ENCODE measurements at regions not wholly inside any gene's neighbourhood (a gene's known extent, or its start where the extent isn't known, plus 50 kb on each side); places are given as distances from the start of the nearest gene placed in this dataset.

- H3K4me1 ChIP-seq (ENCODE audit: control extremely low read depth in 1 of 4, control insufficient read depth in 4 of 4, insufficient read depth in 4 of 4, low read length in 3 of 4): no peaks in the 10 kb centered on the region
- POLR2A ChIA-PET: no interaction called here
Observed at GRCh38 chr21:24323536-24323935, 1283.7 kb downstream of the MRPL39 start.

GRCh38 chr21:24316277-24316922 is 1290.9 kb downstream of the MRPL39 start:
- POLR2A ChIA-PET: no interaction called here
- Histone ChIP-seq H3K27ac (ENCODE audit: insufficient read depth in 1 of 2, low read depth in 1 of 2, low read length in 2 of 2, poor library complexity in 1 of 2, severe bottlenecking in 2 of 2) (no peak overlapping the region), H3K9me3 (ENCODE audit: control extremely low read depth in 1 of 5, control insufficient read depth in 4 of 5, insufficient read depth in 2 of 5, low read depth in 1 of 5, low read length in 4 of 5) (no peaks in the 10 kb centered on the region), H3K36me3 (ENCODE audit: control insufficient read depth in 4 of 4, insufficient read depth in 4 of 4, low read length in 3 of 4) (no peaks in the 10 kb centered on the region), H3K4me1 (ENCODE audit: control extremely low read depth in 1 of 4, control insufficient read depth in 4 of 4, insufficient read depth in 4 of 4, low read length in 3 of 4) (no peaks in the 10 kb centered on the region), H3K4me3 (ENCODE audit: control insufficient read depth in 1 of 7, extremely low read depth in 1 of 7, insufficient read depth in 4 of 7, low read depth in 2 of 7, low read length in 6 of 7) (no peak overlapping the region), H3K27me3 (replicated peaks in 2 of 5; ENCODE audit: control insufficient read depth in 4 of 5, insufficient read depth in 5 of 5, low read length in 4 of 5) (no peaks in the 10 kb centered on the region)
- DNase-seq: no peak
- no CpG with 5 or more reads among the region's 1 CpG for WGBS (ENCODE audit: insufficient coverage)
- CTCF ChIA-PET: interaction anchor here (0.6 to 0.9 kb wide), 2 partner anchors 10 to 19 kb away, joined by 3 read pairs; no protein-coding TSS in a partner anchor

More at GRCh38 chr21:24323536-24323935, 1283.7 kb downstream of the MRPL39 start:
- H3K27me3 ChIP-seq (replicated peaks in 2 of 5; ENCODE audit: control insufficient read depth in 4 of 5, insufficient read depth in 5 of 5, low read length in 4 of 5): no peaks in the 10 kb centered on the region
- 100% methylated on average over 1 of the region's 2 CpGs for WGBS (ENCODE audit: insufficient coverage)
- no peaks in the 10 kb centered on the region for H3K36me3 ChIP-seq (ENCODE audit: control insufficient read depth in 4 of 4, insufficient read depth in 4 of 4, low read length in 3 of 4)
- no peak overlapping the region for H3K4me3 ChIP-seq (ENCODE audit: control insufficient read depth in 1 of 7, extremely low read depth in 1 of 7, insufficient read depth in 4 of 7, low read depth in 2 of 7, low read length in 6 of 7)
- H3K27ac ChIP-seq (ENCODE audit: insufficient read depth in 1 of 2, low read depth in 1 of 2, low read length in 2 of 2, poor library complexity in 1 of 2, severe bottlenecking in 2 of 2): no peak overlapping the region
- no peak for DNase-seq
- no peaks in the 10 kb centered on the region for H3K9me3 ChIP-seq (ENCODE audit: control extremely low read depth in 1 of 5, control insufficient read depth in 4 of 5, insufficient read depth in 2 of 5, low read depth in 1 of 5, low read length in 4 of 5)
- CTCF ChIA-PET: no interaction called here

- Histone ChIP-seq H3K4me1 (ENCODE audit: control extremely low read depth in 1 of 4, control insufficient read depth in 4 of 4, insufficient read depth in 4 of 4, low read length in 3 of 4) (no peaks in the 10 kb centered on the region), H3K27me3 (replicated peaks in 2 of 5; ENCODE audit: control insufficient read depth in 4 of 5, insufficient read depth in 5 of 5, low read length in 4 of 5) (no peaks in the 10 kb centered on the region), H3K27ac (ENCODE audit: insufficient read depth in 1 of 2, low read depth in 1 of 2, low read length in 2 of 2, poor library complexity in 1 of 2, severe bottlenecking in 2 of 2) (no peak overlapping the region), H3K4me3 (ENCODE audit: control insufficient read depth in 1 of 7, extremely low read depth in 1 of 7, insufficient read depth in 4 of 7, low read depth in 2 of 7, low read length in 6 of 7) (no peak overlapping the region), H3K36me3 (ENCODE audit: control insufficient read depth in 4 of 4, insufficient read depth in 4 of 4, low read length in 3 of 4) (no peaks in the 10 kb centered on the region), H3K9me3 (ENCODE audit: control extremely low read depth in 1 of 5, control insufficient read depth in 4 of 5, insufficient read depth in 2 of 5, low read depth in 1 of 5, low read length in 4 of 5) (no peaks in the 10 kb centered on the region)
- POLR2A ChIA-PET: no interaction called here
- no CpG with 5 or more reads among the region's 1 CpG for WGBS (ENCODE audit: insufficient coverage)
- DNase-seq: no peak
- CTCF ChIA-PET: no interaction called here
Observed at GRCh38 chr21:24310788-24311187, 1296.5 kb downstream of the MRPL39 start.

GRCh38 chr21:24308183-24308582 is 1299.1 kb downstream of the MRPL39 start:
- H3K36me3 ChIP-seq (ENCODE audit: control insufficient read depth in 4 of 4, insufficient read depth in 4 of 4, low read length in 3 of 4): no peaks in the 10 kb centered on the region
- ChIA-PET POLR2A (no interaction called here), CTCF (no interaction called here)
- no peaks in the 10 kb centered on the region for H3K27me3 ChIP-seq (replicated peaks in 2 of 5; ENCODE audit: control insufficient read depth in 4 of 5, insufficient read depth in 5 of 5, low read length in 4 of 5)
- no peaks in the 10 kb centered on the region for H3K4me1 ChIP-seq (ENCODE audit: control extremely low read depth in 1 of 4, control insufficient read depth in 4 of 4, insufficient read depth in 4 of 4, low read length in 3 of 4)
- no peak for DNase-seq
- H3K4me3 ChIP-seq (ENCODE audit: control insufficient read depth in 1 of 7, extremely low read depth in 1 of 7, insufficient read depth in 4 of 7, low read depth in 2 of 7, low read length in 6 of 7): no peak overlapping the region
- no peak overlapping the region for H3K27ac ChIP-seq (ENCODE audit: insufficient read depth in 1 of 2, low read depth in 1 of 2, low read length in 2 of 2, poor library complexity in 1 of 2, severe bottlenecking in 2 of 2)
- H3K9me3 ChIP-seq (ENCODE audit: control extremely low read depth in 1 of 5, control insufficient read depth in 4 of 5, insufficient read depth in 2 of 5, low read depth in 1 of 5, low read length in 4 of 5): no peaks in the 10 kb centered on the region

GRCh38 chr21:24302400-24302799 is 1304.9 kb downstream of the MRPL39 start:
- H3K4me3 ChIP-seq (ENCODE audit: control insufficient read depth in 1 of 7, extremely low read depth in 1 of 7, insufficient read depth in 4 of 7, low read depth in 2 of 7, low read length in 6 of 7): no peak overlapping the region
- DNase-seq: no peak
- no peaks in the 10 kb centered on the region for H3K9me3 ChIP-seq (ENCODE audit: control extremely low read depth in 1 of 5, control insufficient read depth in 4 of 5, insufficient read depth in 2 of 5, low read depth in 1 of 5, low read length in 4 of 5)
- H3K36me3 ChIP-seq (ENCODE audit: control insufficient read depth in 4 of 4, insufficient read depth in 4 of 4, low read length in 3 of 4): no peaks in the 10 kb centered on the region
- ChIA-PET POLR2A (no interaction called here), CTCF (no interaction called here)
- H3K27ac ChIP-seq (ENCODE audit: insufficient read depth in 1 of 2, low read depth in 1 of 2, low read length in 2 of 2, poor library complexity in 1 of 2, severe bottlenecking in 2 of 2): no peak overlapping the region
- no peaks in the 10 kb centered on the region for H3K4me1 ChIP-seq (ENCODE audit: control extremely low read depth in 1 of 4, control insufficient read depth in 4 of 4, insufficient read depth in 4 of 4, low read length in 3 of 4)
- no peaks in the 10 kb centered on the region for H3K27me3 ChIP-seq (replicated peaks in 2 of 5; ENCODE audit: control insufficient read depth in 4 of 5, insufficient read depth in 5 of 5, low read length in 4 of 5)

- no peaks in the 10 kb centered on the region for H3K9me3 ChIP-seq (ENCODE audit: control extremely low read depth in 1 of 5, control insufficient read depth in 4 of 5, insufficient read depth in 2 of 5, low read depth in 1 of 5, low read length in 4 of 5)
- H3K36me3 ChIP-seq (ENCODE audit: control insufficient read depth in 4 of 4, insufficient read depth in 4 of 4, low read length in 3 of 4): no peaks in the 10 kb centered on the region
- H3K27ac ChIP-seq (ENCODE audit: insufficient read depth in 1 of 2, low read depth in 1 of 2, low read length in 2 of 2, poor library complexity in 1 of 2, severe bottlenecking in 2 of 2): no peak overlapping the region
- CTCF ChIA-PET: no interaction called here
- no peaks in the 10 kb centered on the region for H3K4me1 ChIP-seq (ENCODE audit: control extremely low read depth in 1 of 4, control insufficient read depth in 4 of 4, insufficient read depth in 4 of 4, low read length in 3 of 4)
- DNase-seq: no peak
- no peaks in the 10 kb centered on the region for H3K27me3 ChIP-seq (replicated peaks in 2 of 5; ENCODE audit: control insufficient read depth in 4 of 5, insufficient read depth in 5 of 5, low read length in 4 of 5)
- no peak overlapping the region for H3K4me3 ChIP-seq (ENCODE audit: control insufficient read depth in 1 of 7, extremely low read depth in 1 of 7, insufficient read depth in 4 of 7, low read depth in 2 of 7, low read length in 6 of 7)
- POLR2A ChIA-PET: no interaction called here
- no CpG with 5 or more reads among the region's 1 CpG for WGBS (ENCODE audit: insufficient coverage)
Observed at GRCh38 chr21:24298040-24298439, 1309.2 kb downstream of the MRPL39 start.

GRCh38 chr21:24294171-24294570 is 1313.1 kb downstream of the MRPL39 start:
- DNase-seq: no peak
- Histone ChIP-seq H3K4me1 (ENCODE audit: control extremely low read depth in 1 of 4, control insufficient read depth in 4 of 4, insufficient read depth in 4 of 4, low read length in 3 of 4) (peaks cover 0 to 3% (median 1%) of the 10 kb centered on the region in 4 experiments), H3K27ac (ENCODE audit: insufficient read depth in 1 of 2, low read depth in 1 of 2, low read length in 2 of 2, poor library complexity in 1 of 2, severe bottlenecking in 2 of 2) (no peak overlapping the region), H3K36me3 (ENCODE audit: control insufficient read depth in 4 of 4, insufficient read depth in 4 of 4, low read length in 3 of 4) (no peaks in the 10 kb centered on the region), H3K4me3 (ENCODE audit: control insufficient read depth in 1 of 7, extremely low read depth in 1 of 7, insufficient read depth in 4 of 7, low read depth in 2 of 7, low read length in 6 of 7) (no peak overlapping the region), H3K9me3 (ENCODE audit: control extremely low read depth in 1 of 5, control insufficient read depth in 4 of 5, insufficient read depth in 2 of 5, low read depth in 1 of 5, low read length in 4 of 5) (no peaks in the 10 kb centered on the region), H3K27me3 (replicated peaks in 2 of 5; ENCODE audit: control insufficient read depth in 4 of 5, insufficient read depth in 5 of 5, low read length in 4 of 5) (no peaks in the 10 kb centered on the region)
- ChIA-PET CTCF (no interaction called here), POLR2A (no interaction called here)
- WGBS (ENCODE audit: insufficient coverage): 100% methylated on average over 1 of the region's 2 CpGs
